ENCODE measurements at regions not wholly inside any gene's neighbourhood (a gene's known extent, or its start where the extent isn't known, plus 50 kb on each side); places are given as distances from the start of the nearest gene placed in this dataset.

DNA sequence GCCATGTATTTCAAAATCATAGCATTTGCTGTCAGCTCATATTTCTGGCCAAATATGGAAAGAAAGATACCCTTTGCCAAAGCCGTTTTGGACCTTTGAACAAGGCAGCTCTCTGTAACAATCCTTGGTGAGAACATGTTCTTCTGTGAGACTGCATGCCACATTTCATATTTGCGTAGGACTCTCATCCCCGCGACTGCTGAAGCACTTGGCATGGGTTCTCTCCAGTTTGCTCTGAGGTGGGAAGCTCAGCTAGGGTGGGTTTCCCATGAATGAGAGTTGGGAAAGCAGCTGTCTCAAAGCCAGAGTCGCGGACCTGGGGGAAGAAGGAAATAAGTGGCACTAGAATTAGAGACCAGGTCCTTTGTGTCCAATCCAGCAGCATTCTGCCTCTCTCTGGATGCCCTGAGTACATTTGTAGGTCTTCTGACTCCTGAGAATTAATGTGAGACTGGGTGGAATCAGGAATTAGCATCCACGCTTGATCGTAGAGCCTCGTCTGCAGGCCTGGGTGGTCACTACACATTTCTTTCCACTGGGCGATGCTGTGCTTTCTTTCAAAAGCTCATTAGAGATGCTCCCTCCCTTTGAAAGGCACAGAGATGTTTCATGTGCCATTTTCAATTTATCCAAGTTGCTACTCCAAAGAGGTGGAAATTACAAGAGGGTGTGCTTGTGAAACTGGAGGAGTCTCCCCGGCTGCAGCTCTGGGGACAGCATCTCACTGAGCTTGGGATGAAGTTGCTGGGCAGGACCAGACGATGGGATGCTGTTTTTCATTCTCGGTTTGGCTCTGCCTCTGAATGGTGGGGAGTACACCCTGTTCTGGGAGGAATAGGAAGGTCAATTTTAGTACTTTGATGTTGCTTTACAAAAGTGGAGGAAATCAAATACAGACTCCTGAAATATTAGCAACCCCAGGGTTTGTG is 197.2 kb downstream of the GADD45G start:
- TF ChIP-seq, protein P1, sequence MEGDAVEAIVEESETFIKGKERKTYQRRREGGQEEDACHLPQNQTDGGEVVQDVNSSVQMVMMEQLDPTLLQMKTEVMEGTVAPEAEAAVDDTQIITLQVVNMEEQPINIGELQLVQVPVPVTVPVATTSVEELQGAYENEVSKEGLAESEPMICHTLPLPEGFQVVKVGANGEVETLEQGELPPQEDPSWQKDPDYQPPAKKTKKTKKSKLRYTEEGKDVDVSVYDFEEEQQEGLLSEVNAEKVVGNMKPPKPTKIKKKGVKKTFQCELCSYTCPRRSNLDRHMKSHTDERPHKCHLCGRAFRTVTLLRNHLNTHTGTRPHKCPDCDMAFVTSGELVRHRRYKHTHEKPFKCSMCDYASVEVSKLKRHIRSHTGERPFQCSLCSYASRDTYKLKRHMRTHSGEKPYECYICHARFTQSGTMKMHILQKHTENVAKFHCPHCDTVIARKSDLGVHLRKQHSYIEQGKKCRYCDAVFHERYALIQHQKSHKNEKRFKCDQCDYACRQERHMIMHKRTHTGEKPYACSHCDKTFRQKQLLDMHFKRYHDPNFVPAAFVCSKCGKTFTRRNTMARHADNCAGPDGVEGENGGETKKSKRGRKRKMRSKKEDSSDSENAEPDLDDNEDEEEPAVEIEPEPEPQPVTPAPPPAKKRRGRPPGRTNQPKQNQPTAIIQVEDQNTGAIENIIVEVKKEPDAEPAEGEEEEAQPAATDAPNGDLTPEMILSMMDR (IDR thresholded peaks at IDR 0.05): no peak
- no peak for TF ChIP-seq POLR2A (IDR thresholded peaks at IDR 0.05)
- no peak for TF ChIP-seq EP300 (IDR thresholded peaks at IDR 0.05)
- TF ChIP-seq POLR2AphosphoS5 (IDR thresholded peaks at IDR 0.05): no peak

Data from upper lobe of left lung (tissue), 4 donors.